ENCODE measurements at regions not wholly inside any gene's neighbourhood (a gene's known extent, or its start where the extent isn't known, plus 50 kb on each side); places are given as distances from the start of the nearest gene placed in this dataset.

GRCh38 chr6:120211955-120212792 lies 862.6 kb upstream of the MAN1A1 start:
- DNase-seq, result no peak

DNA sequence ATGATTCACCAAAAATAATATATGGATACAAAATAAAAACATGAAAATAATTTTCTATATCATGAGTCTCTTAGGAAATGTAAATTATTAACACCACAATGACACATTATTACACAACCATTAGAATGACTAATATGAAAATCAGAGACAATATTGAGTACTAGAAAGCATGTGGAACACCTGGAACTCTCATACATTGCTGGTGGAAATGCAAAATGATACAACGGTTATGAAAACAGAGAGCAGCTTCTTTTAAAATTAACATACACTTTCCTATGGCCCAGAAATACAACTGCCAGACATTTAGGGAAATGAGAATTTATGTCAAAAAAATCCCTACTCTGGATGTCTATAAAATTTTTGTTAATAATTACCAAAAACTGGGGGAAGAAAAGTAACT lies 853.3 kb upstream of the MAN1A1 start:
- no peak for DNase-seq

DNA sequence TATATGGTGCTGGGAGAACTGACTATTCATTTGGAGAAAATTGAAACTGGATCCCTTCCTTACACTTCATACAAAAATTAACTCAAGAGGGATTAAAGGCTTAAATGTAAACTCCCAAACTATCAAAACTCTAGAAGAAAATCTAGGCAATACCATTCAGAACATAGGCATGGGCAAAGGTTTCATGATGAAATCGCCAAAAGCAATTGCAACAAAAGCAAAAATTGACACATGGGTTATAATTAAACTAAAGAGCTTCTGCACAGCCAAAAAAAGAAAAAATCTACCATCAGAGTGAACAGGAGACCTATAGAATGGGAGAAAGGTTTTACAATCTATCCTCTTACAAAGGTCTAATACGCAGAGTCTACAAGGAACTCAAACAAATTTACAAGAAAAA lies 851.3 kb upstream of the MAN1A1 start:
- DNase-seq, result no peak

DNA sequence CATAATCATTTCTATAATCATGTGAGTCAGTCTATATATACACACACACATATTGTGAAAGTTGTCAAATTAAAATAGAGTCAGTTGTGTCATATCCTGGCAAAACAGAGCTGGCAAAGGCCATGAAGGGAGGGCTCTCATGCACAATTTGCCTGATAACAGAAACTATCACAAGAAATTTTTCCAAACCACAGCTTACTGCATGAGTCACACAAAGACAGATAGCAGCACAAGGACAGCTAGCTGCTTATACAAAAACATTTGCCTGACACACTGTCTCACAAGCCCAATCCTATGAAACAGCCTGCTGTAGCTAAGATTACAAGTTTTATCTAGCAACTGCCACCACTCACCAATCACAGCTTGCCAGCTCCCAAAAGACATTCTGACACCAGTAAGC lies 848.5 kb upstream of the MAN1A1 start:
- no peak for DNase-seq

DNA sequence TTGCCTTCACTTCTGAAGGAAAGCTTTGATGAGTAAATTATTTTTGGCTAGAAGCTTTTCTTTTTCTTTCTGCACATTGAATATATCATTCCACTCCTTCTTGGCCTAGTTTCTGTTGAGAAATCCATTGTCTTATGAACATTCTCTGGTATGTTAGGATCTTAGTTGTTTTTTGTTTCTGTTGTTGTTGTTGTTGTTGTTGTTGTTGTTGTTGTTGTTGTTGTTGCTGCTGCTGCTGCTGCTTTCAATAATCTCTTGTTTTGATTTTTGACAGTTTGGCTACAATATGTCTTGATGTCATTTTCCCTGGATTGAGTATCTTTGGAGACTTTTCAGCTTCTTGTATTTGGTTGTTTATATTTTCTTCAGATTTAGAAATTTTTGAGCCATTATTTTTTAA lies 836.5 kb upstream of the MAN1A1 start:
- DNase-seq, result no peak

GRCh38 chr6:120173250-120173649 lies 823.7 kb upstream of the MAN1A1 start:
- DNase-seq, result no peak

DNA sequence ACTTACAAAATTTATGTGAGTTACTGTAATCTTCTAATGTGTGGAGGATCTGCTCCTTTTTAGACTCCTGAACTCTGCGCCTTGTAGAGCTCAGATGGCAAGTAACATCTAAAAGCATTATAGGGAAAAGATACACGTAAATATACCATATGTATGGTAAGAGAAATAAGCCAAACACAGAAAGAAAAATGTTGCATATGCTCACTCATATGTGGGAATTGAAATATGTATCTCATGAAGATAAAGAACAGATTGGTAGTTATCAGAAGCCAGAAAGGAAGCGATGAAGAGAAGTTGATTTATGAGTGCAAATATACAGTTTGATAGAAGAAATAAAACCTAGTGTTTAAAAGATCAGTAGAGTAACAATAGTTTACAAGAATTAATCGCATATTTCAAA lies 815.0 kb upstream of the MAN1A1 start:
- no peak for DNase-seq

DNA sequence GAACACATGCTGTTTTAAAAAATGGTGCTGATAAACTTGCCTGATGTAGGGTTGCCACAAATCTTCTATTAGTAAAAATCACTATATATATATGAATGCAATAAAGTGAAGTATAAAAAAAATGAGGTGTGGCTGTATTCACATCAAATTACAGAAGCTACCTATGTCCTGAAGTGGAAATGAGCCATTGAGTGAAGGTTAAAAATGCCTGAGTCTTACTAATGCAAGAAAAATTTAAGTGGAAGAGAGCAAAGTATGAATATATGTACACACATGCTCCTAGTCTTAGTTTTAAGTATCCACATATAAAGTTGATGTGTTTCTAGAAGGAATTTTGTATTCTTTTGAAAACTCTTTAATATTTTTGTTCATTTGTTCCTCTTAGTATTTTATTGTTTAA lies 808.3 kb upstream of the MAN1A1 start:
- no peak for DNase-seq

- no peak for DNase-seq
Observed at GRCh38 chr6:120147071-120147871, 797.7 kb upstream of the MAN1A1 start.

GRCh38 chr6:120141601-120142000 lies 792.0 kb upstream of the MAN1A1 start:
- DNase-seq, result no peak

GRCh38 chr6:120137492-120137891 lies 787.9 kb upstream of the MAN1A1 start:
- DNase-seq, result no peak

DNA sequence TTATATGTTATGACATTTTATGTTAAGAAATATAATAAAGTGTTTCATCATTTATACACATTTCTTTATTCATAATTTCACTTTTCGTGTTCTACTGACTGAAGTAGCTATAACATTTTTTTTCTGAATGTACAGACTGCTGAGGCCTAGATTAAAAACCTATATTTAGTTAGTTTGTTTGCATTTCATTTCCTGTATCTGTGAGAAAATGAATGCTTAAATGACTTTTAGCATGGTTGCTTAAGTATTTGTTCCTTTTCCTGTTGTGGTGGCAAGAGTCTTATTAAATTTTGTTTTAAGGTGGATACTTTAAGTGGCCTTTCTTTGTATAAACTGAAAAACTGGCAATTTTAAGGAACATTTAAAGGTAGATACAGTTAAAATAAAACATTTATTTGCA lies 779.7 kb upstream of the MAN1A1 start:
- no peak for DNase-seq

DNA sequence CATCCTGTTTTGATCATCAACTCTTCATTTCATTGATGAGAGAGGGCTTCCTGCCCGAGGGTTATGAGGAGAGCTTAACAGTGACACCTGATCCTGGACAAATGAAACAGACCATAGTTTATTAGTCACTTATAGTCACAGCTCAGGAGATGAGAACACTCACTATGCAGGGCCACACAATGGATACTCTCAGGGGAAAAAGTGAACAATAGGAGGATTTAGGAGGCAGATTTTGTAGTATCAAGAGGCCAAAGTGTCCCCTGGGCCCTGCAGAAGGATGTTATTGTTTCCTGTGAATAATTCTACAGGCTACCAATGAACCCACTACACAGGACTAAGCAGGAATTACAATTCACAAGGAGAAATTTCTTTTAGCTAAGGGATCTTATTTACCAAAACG lies 772.8 kb upstream of the MAN1A1 start:
- DNase-seq, result no peak

- DNase-seq, result no peak
Observed at GRCh38 chr6:120116343-120116742, 766.8 kb upstream of the MAN1A1 start.

DNA sequence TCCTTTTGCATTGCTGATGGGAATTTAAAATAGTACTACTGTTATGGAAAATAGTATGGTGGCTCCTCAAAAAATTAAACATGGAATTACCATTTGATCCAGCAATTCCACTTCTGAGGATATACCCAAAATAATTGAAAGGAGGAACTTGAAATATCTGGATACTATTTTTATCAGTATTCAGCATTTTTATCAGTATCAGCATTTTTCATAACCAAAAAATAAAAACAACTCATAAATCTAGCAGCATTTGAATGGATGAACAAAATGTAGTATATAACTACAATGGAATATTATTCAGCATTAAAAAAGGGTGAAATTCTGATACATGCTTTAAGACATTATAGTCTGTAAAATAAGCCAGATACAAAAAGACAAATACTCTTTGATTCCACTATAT lies 763.4 kb upstream of the MAN1A1 start:
- no peak for DNase-seq

DNA sequence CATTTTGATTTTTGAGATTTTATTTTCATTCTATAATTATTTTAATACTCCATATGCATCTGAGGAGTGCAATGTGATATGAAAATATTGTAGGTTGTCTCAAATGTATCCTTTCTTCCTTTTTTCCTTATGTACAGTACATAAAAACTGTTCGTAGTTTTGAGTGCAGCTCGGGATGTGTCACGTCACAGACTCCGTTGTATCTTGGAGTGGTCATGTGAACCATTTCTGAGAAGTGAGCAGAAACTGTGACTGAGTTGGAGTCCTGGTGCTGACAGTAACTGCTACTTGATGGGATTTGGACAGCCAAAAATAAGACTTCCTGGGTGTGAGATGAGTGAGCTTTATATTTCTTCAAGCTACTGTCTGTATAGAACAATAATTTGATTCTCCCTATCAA lies 761.4 kb upstream of the MAN1A1 start:
- DNase-seq, result no peak

DNA sequence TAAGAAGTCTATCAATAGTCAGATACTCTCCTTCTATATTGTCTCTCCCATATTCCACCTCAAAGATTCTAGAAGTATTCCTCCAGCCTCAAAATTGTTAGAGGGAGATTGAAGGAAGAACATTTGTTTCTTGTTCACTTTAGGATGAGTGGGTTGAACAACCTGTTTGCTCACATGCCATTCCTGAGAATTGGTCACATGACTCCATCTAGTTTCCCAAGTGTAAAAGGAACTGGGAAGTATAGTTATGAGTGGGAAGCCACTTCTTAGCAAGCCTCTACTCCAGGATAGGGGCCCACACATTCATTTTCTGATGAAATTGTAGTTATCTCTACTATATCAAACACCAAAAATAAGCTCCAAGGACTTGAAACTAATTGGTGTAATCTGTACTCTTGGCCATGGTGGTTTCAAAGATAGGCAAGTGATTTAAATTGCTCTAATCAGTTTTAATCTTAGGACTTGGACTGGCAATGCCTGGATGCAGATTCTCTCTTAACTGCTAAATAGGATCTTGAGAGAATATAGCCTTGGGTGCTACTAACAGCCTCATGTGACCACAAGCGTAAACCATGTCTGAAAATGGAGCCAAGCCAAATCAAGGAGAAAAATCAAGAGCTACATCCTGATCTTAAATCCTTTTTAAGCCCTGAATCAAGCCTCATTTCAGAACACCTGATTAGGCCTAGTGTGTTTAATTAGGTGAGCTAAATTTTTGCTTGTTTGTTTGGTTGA lies 758.7 kb upstream of the MAN1A1 start:
- no peak for DNase-seq

DNA sequence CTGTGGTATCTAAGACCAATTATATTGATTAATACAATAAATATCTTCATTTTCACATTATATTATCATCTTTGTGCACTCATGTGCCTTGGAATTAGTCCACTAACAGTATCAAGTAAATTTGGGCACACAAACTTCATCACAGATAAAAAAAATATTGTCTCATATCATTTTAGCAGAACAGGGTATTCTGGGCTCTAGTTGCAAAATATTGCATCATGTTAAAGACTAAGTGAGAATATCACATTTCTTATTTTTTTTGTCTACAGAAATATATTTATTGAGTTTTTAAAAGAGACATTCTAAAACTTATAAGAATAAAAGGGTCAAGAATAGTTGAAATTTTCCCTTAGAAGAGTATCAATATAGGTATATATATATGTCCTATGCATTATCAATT lies 754.1 kb upstream of the MAN1A1 start:
- DNase-seq, result no peak

DNA sequence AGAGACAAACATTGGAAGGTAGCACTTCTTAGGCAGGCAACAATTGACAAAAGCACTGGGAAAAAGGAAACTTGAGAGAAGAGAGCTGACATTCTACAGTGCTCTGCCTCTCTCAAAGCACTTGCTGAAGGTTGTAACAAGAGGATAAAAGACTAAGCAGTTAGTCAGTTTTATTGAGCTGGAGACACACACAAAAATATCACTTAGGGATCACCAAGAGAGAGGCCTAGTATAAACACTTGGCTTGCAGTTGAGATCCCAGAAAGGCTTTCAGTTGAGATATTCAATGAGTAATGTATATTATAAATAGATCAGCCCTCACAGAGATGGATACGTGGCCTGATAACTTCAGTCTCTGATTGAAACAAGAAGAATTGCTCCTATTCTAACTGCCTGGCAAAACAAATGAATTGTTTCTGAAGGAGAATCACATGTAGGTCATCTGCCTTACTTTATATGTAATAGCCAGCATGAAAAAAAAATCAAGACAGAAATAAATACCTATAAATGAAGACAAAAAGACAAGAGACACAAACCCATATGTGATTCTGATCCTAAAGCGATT lies 747.2 kb upstream of the MAN1A1 start:
- no peak for DNase-seq

DNA sequence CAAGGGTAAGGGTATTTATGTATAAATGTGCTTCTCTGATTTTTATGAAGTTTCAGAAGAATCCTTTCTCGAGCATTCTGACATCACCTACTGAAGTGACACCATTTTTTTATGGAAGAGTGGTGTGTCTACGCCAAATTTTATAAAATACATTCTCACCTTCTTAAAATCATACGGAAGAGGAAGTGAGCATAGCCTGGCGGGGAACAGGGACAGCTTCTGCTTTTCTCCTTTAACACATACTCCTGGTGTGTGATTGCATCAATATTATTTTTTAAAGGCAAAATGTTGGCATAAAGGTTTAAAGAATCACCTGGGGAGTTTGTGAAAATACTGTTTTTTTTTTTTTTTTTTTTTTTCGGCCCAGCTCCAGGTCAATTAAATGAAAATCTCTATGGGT lies 733.6 kb upstream of the MAN1A1 start:
- no peak for DNase-seq

GRCh38 chr6:120077489-120077888 lies 727.9 kb upstream of the MAN1A1 start:
- no peak for DNase-seq

DNA sequence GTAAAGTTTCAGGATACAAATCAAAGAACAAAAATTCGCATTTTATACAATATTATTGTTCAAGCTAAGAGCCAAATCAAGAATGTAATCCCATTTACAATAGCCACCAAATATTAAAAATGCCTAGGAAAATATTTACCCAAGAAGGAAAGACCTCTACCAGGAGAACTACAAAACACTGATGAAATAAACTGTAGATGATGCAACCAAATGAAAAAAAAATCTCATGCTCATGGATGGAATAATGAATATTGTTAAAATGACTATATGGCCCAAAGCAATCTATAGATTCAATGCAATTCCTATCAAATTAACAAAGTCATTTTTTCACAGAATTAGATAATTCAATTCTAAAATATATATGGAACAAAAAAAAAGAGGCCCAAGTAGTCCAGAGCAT lies 708.8 kb upstream of the MAN1A1 start:
- no peak for DNase-seq

- no peak for DNase-seq
Observed at GRCh38 chr6:120056085-120056484, 706.5 kb upstream of the MAN1A1 start.
